Gastroesophageal sphincter (tissue), 3 donors: ENCODE measurements at regions not wholly inside any gene's neighbourhood (a gene's known extent, or its start where the extent isn't known, plus 50 kb on each side); places are given as distances from the start of the nearest gene placed in this dataset.

Experiments used
- EP300 ChIP-seq: sonication (generic); formaldehyde crosslinking; IDR thresholded peaks from one replicate; pipeline ENCODE4 v1.6.1; 2017; ENCODE audit warnings: antibody characterized with exemption, mild to moderate bottlenecking
- POLR2A ChIP-seq, 2 donors: fragments of 450-650 bp; IDR thresholded peaks; one replicate each; pipeline ENCODE4 v1.6.1; 2017; ENCODE audit warnings: antibody characterized with exemption in 2 of 2, mild to moderate bottlenecking in 2 of 2, moderate library complexity in 1 of 2
- POLR2AphosphoS5 ChIP-seq: sonication (generic); formaldehyde crosslinking; IDR thresholded peaks from one replicate; pipeline ENCODE4 v1.6.1; 2017; ENCODE audit warnings: antibody characterized with exemption
- TF ChIP-seq, protein P1 (sequence below), 4 experiments: fragments of 200-600 bp in 2 of 4; fragments of 450-650 bp in 2 of 4; sonication (generic) in 1 of 4; IDR thresholded peaks; one replicate each; pipeline ENCODE4 v1.5.1; 2017 to 2019; ENCODE audit warnings: antibody characterized with exemption in 4 of 4, mild to moderate bottlenecking in 2 of 4, moderate library complexity in 2 of 4

DNA sequence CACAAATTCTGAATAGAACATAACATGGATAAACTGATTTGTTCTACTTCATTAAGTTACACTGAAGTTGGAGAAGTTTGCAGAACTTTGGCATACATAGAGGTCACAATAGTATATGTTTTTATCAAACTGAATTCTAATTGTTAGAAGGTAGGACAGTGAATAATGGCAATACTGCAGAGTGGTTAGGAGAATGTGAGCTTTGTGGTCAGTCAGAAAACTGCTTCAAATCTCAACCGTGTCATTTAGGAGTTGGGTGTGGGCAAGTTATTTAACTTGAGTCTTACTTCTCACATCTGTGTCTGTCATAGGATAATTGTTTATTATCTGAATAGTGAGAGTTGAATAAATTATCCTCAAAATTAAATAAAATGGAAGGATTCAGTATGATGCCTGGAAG is 374.6 kb upstream of the SYT1 start:
- TF ChIP-seq POLR2AphosphoS5 (no peak), POLR2A (IDR thresholded peaks at IDR 0.05) (no peak), EP300 (no peak)
- TF ChIP-seq, protein P1, sequence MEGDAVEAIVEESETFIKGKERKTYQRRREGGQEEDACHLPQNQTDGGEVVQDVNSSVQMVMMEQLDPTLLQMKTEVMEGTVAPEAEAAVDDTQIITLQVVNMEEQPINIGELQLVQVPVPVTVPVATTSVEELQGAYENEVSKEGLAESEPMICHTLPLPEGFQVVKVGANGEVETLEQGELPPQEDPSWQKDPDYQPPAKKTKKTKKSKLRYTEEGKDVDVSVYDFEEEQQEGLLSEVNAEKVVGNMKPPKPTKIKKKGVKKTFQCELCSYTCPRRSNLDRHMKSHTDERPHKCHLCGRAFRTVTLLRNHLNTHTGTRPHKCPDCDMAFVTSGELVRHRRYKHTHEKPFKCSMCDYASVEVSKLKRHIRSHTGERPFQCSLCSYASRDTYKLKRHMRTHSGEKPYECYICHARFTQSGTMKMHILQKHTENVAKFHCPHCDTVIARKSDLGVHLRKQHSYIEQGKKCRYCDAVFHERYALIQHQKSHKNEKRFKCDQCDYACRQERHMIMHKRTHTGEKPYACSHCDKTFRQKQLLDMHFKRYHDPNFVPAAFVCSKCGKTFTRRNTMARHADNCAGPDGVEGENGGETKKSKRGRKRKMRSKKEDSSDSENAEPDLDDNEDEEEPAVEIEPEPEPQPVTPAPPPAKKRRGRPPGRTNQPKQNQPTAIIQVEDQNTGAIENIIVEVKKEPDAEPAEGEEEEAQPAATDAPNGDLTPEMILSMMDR (IDR thresholded peaks at IDR 0.05), result no peak
